Lower leg skin (tissue), 3 donors: ENCODE measurements at regions not wholly inside any gene's neighbourhood (a gene's known extent, or its start where the extent isn't known, plus 50 kb on each side); places are given as distances from the start of the nearest gene placed in this dataset.

ENCODE experiments used
- CTCF ChIP-seq, 3 donors: fragments of 450-650 bp; IDR thresholded peaks; one replicate each; pipeline ENCODE4 v1.5.1; 2016; ENCODE audit warnings: antibody characterized with exemption in 3 of 3, mild to moderate bottlenecking in 3 of 3, moderate library complexity in 2 of 3
- POLR2A ChIP-seq, 2 donors: fragments of 450-650 bp; IDR thresholded peaks; one replicate each; pipeline ENCODE4 v1.6.1; 2016 to 2017; ENCODE audit warnings: antibody characterized with exemption in 2 of 2, mild to moderate bottlenecking in 1 of 2, moderate library complexity in 1 of 2

DNA sequence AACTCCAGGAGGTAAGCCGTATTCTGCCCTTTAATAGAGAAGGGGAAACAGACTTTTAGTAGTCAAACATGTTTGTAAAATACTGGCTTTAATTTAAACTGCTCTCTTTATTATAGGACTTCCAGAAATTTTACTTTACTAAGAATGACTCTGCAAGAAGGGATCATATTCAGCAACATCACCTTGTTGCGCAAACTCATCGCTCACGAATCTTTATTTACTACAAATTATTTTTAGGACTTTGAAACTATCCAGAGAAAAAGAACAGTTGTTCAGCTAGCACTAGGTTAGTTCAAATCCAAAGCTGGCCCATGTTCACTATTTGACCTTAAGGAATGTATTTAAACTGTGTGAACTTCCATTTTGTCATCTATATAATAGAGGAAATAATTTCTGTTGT, 498.3 kb upstream of the TENM4 start:
- TF ChIP-seq CTCF (IDR thresholded peaks at IDR 0.05), result no peak
- TF ChIP-seq POLR2A (IDR thresholded peaks at IDR 0.05), result no peak
